Right lobe of liver (tissue), 6 donors: ENCODE measurements at regions not wholly inside any gene's neighbourhood (a gene's known extent, or its start where the extent isn't known, plus 50 kb on each side); places are given as distances from the start of the nearest gene placed in this dataset.

ENCODE experiments used
- ATAC-seq, 4 donors: fragments of 200-7000 bp; cut with Tn5 transposase; one replicate each; pipeline ENCODE4 v1.9.1; 2020; ENCODE audit warnings: mild to moderate bottlenecking in 4 of 4, moderate library complexity in 4 of 4
- DNase-seq, 3 donors: peaks; one replicate each; pipeline ENCODE4 v3.0.0-alpha.2; 2020
- H3K27ac ChIP-seq, 3 donors: fragments of 200-600 bp; one replicate each; pipeline ENCODE4 v1.8.0; 2022
- H3K27me3 ChIP-seq, 2 donors: fragments of 200-600 bp; one replicate each; pipeline ENCODE4 v1.8.0; 2022
- H3K36me3 ChIP-seq, 4 donors: fragments of 200-600 bp; sonication (generic) in 1 of 4; one replicate each; pipeline versions ENCODE4 v1.5.1 to v1.8.0; 2017 to 2022; ENCODE audit warnings: control low read depth in 1 of 4
- H3K4me1 ChIP-seq, 4 donors: fragments of 200-600 bp; sonication (generic) in 1 of 4; one replicate each; pipeline versions ENCODE4 v1.5.1 to v1.8.0; 2017 to 2022; ENCODE audit warnings: control low read depth in 1 of 4
- H3K4me3 ChIP-seq, 3 donors: fragments of 200-600 bp; one replicate each; pipeline ENCODE4 v1.8.0; 2022
- H3K9me3 ChIP-seq, 4 donors: fragments of 200-600 bp; sonication (generic) in 1 of 4; one replicate each; pipeline versions ENCODE4 v1.5.1 to v1.8.0; 2017 to 2022; ENCODE audit warnings: control low read depth in 1 of 4
- POLR2A ChIP-seq: fragments of 450-650 bp; IDR thresholded peaks from one replicate; pipeline ENCODE4 v1.6.1; 2017; ENCODE audit warnings: antibody characterized with exemption, mild to moderate bottlenecking
- WGBS: methylation state at CpG from one replicate; pipeline ENCODE4 v1.1.6; 2018; ENCODE audit warnings: low coverage, low lambda C conversion rate; ENCODE audit not compliant: insufficient coverage; ENCODE audit errors: missing lambda C conversion rate; 5-methylcytosine and 5-hydroxymethylcytosine counted together
- intact Hi-C, 2 donors: fragments of 100-400 bp; cut with DNase I; formaldehyde crosslinking; loops; one replicate each; pipeline versions ENCODE4 v1.11.2 to v1.14.1; 2022
- TF ChIP-seq, protein P1 (sequence below), 4 donors: fragments of 200-600 bp in 3 of 4; fragments of 450-650 bp in 1 of 4; IDR thresholded peaks; one replicate each; pipeline versions ENCODE4 v1.5.1 to v1.8.0; 2016 to 2022; ENCODE audit warnings: antibody characterized with exemption in 4 of 4, mild to moderate bottlenecking in 2 of 4
- donor health status: DM: no; HTN: yes; CAD: no.
- donor health status: DM: no; HTN: no; CAD: no.
- donor health status: DM: no; HTN: no; CAD: no.
- donor health status: DM: no; HTN: yes; CAD: no.
- donor health status: DM: no; HTN: yes; CAD: no.

GRCh38 chr12:67909681-67910080 is 79.6 kb upstream of the IFNG-AS1 start:
- no peaks in the 10 kb centered on the region for H3K4me1 ChIP-seq
- ATAC-seq: no peak
- DNase-seq: no peak
- no peaks in the 10 kb centered on the region for H3K9me3 ChIP-seq
- intact Hi-C loops: no loop called here
- H3K27ac ChIP-seq: no peak overlapping the region
- H3K4me3 ChIP-seq: no peak overlapping the region
- H3K27me3 ChIP-seq: no peaks in the 10 kb centered on the region
- 40% methylated on average over 2 of the region's 2 CpGs for WGBS
- no peaks in the 10 kb centered on the region for H3K36me3 ChIP-seq
- no peak for TF ChIP-seq POLR2A
- TF ChIP-seq, protein P1, sequence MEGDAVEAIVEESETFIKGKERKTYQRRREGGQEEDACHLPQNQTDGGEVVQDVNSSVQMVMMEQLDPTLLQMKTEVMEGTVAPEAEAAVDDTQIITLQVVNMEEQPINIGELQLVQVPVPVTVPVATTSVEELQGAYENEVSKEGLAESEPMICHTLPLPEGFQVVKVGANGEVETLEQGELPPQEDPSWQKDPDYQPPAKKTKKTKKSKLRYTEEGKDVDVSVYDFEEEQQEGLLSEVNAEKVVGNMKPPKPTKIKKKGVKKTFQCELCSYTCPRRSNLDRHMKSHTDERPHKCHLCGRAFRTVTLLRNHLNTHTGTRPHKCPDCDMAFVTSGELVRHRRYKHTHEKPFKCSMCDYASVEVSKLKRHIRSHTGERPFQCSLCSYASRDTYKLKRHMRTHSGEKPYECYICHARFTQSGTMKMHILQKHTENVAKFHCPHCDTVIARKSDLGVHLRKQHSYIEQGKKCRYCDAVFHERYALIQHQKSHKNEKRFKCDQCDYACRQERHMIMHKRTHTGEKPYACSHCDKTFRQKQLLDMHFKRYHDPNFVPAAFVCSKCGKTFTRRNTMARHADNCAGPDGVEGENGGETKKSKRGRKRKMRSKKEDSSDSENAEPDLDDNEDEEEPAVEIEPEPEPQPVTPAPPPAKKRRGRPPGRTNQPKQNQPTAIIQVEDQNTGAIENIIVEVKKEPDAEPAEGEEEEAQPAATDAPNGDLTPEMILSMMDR (IDR thresholded peaks at IDR 0.05): no peak

- 64% methylated on average over 10 of the region's 14 CpGs for WGBS
- TF ChIP-seq, protein P1 (IDR thresholded peaks at IDR 0.05): no peak
- no peak for TF ChIP-seq POLR2A
- H3K4me1 ChIP-seq: no peaks in the 10 kb centered on the region
- no peak overlapping the region for H3K27ac ChIP-seq
- no peaks in the 10 kb centered on the region for H3K9me3 ChIP-seq
- intact Hi-C loops: no loop called here
- H3K27me3 ChIP-seq: no peaks in the 10 kb centered on the region
- no peak overlapping the region for H3K4me3 ChIP-seq
- DNase-seq: no peak
- no peak for ATAC-seq
- no peaks in the 10 kb centered on the region for H3K36me3 ChIP-seq
Measured at GRCh38 chr12:67910360-67911274, 78.6 kb upstream of the IFNG-AS1 start.

DNA sequence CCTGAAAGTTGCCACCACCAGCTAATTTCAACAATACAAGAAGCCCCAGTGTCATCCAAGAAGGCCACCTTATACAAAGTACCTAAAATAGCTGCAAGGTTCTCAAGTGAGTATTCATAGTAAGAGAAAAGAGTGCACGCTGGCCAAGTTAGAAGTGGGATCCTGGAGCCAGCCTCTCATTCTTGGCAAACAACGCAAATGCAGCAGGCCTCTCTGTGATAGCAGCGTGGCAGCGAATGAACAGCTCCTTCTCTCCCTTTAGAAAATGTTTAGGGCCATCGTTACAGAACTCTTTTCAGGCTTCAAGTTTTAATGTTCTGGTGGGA is 78.0 kb upstream of the IFNG-AS1 start:
- H3K36me3 ChIP-seq: no peaks in the 10 kb centered on the region
- ATAC-seq: no peak
- 54% methylated on average over 5 of the region's 5 CpGs for WGBS

DNA sequence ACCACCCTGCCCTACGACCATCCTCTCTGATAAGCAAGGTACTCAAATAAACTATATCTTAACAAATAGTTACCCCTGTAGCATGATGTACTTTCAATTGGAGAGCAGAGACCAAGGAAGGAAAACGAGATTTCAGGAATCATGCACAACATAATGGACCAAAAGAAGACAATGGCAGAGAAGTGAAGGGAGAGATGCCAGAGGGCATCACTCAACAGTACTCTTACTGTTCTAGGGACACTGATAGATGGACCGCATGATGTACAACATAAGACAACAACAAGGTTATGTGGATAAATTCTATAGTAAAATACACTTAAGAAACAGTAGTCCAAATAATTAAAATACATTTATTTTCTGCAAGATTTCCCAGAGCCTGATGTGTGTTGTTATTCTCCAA is 77.5 kb upstream of the IFNG-AS1 start:
- no peak for ATAC-seq
- TF ChIP-seq POLR2A: no peak
- TF ChIP-seq, protein P1 (IDR thresholded peaks at IDR 0.05): no peak
- no peaks in the 10 kb centered on the region for H3K4me1 ChIP-seq
- H3K4me3 ChIP-seq: no peak overlapping the region
- intact Hi-C loops: no loop called here
- no peaks in the 10 kb centered on the region for H3K27me3 ChIP-seq
- 46% methylated on average over 3 of the region's 3 CpGs for WGBS
- H3K9me3 ChIP-seq: no peaks in the 10 kb centered on the region
- H3K36me3 ChIP-seq: no peaks in the 10 kb centered on the region
- no peak for DNase-seq
- H3K27ac ChIP-seq: no peak overlapping the region

More for the DNA sequence above, 78.0 kb upstream of the IFNG-AS1 start:
- no peak for DNase-seq
- Histone ChIP-seq H3K4me3 (no peak overlapping the region), H3K9me3 (no peaks in the 10 kb centered on the region), H3K4me1 (no peaks in the 10 kb centered on the region), H3K27me3 (no peaks in the 10 kb centered on the region), H3K27ac (no peak overlapping the region)
- intact Hi-C loops: no loop called here
- TF ChIP-seq, protein P1 (IDR thresholded peaks at IDR 0.05): no peak
- no peak for TF ChIP-seq POLR2A
